Lower leg skin (tissue), 4 donors: ENCODE measurements at regions not wholly inside any gene's neighbourhood (a gene's known extent, or its start where the extent isn't known, plus 50 kb on each side); places are given as distances from the start of the nearest gene placed in this dataset.
"Not testable (repeated sequence)": the region's sequence is repeated elsewhere in the genome, so short reads cannot be mapped to it uniquely, and the experiment has no call there.

Source experiments
- DNase-seq, 2 donors: peaks; one replicate each; pipeline ENCODE4 v3.0.0-alpha.2; 2019; ENCODE audit warnings: low spot score in 2 of 2
- H3K4me3 ChIP-seq: fragments of 200-600 bp; sonication (generic); 2 replicates; pipeline ENCODE4 v1.5.1; 2017; ENCODE audit warnings: mild to moderate bottlenecking, low read depth; ENCODE audit not compliant: poor library complexity, severe bottlenecking
- CTCF ChIP-seq, 3 donors: fragments of 450-650 bp; IDR thresholded peaks; one replicate each; pipeline ENCODE4 v1.5.1; 2016; ENCODE audit warnings: antibody characterized with exemption in 3 of 3, mild to moderate bottlenecking in 3 of 3, moderate library complexity in 2 of 3
- POLR2A ChIP-seq, 2 donors: fragments of 450-650 bp; IDR thresholded peaks; one replicate each; pipeline ENCODE4 v1.6.1; 2016 to 2017; ENCODE audit warnings: antibody characterized with exemption in 2 of 2, mild to moderate bottlenecking in 1 of 2, moderate library complexity in 1 of 2
- WGBS, 2 donors: methylation state at CpG; one replicate each; pipeline ENCODE4 v1.1.5; 2018; 5-methylcytosine and 5-hydroxymethylcytosine counted together
- intact Hi-C: fragments of 100-400 bp; cut with DNase I; formaldehyde crosslinking; loops from one replicate; pipeline ENCODE4 v1.15.0; 2023; ENCODE audit warnings: low total_unique reads

DNA sequence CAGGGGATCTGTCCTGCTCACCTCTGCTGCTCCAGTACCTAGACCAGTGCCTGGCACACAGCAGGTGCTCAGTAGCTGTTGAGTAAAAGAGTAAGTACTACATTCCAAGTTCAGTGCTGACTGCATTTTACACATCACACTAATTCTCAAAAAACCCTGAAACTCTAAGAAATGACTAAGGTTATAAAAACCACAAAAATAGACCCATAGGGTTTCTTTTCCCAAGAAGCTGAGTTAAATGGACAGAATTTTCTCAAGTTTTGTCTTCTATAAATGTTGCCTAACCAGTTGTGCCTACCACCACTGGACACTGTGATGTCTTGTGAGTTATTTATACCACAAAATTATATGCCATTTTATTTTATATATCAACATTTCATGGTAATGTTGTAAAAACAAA, 78.9 kb upstream of the RXFP1 start:
- no peak overlapping the region for H3K4me3 ChIP-seq
- TF ChIP-seq CTCF (IDR thresholded peaks at IDR 0.05): no peak
- no peak for TF ChIP-seq POLR2A (IDR thresholded peaks at IDR 0.05)
- no peak for DNase-seq
- intact Hi-C loops: no loop called here

DNA sequence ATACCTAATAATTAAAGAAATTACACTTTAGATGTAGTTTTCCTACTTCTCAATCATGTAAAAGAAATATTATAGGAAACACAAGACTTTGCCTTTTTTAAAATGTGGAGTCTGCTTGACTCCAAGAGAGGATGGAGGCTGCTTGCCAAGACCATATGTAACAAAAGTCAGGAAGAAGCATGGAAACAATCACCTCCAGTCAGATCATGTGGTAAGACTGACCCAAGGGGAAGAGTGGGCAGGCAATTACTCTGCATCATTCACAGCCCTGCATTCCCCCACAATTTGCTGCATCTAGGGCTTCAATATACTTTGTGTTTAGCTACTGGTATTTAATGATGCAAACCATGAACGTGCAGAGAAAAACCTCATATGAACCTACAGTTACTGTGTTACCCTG, 78.0 kb upstream of the RXFP1 start:
- DNase-seq: no peak
- 60 to 63% methylated on average over 1 of the region's 1 CpG for WGBS, 2 donors
- no peak overlapping the region for H3K4me3 ChIP-seq
- intact Hi-C loops: no loop called here
- TF ChIP-seq CTCF (IDR thresholded peaks at IDR 0.05): no peak
- TF ChIP-seq POLR2A (IDR thresholded peaks at IDR 0.05): no peak

DNA sequence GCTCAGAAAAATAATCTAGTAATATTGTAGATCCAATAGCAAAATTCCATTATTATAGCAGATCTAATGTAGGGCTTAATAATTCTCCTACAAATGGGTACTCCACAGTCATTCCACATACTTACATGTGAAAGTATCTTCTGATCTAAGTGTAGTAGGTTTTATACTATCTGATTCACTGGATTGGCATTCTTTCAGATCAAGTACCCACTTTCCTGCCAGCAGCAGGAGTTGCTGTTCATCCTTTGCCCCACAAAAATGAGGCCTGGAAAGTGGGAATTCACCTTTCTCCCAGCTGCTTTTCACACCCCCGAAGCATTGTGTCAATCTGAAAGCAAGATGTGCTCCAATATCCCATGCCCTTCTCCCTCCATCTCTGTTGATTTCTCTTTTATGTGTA, 77.1 kb upstream of the RXFP1 start:
- WGBS, 2 donors: 75 to 78% methylated on average over 1 of the region's 1 CpG
- no peak overlapping the region for H3K4me3 ChIP-seq
- DNase-seq: no peak
- intact Hi-C loops: no loop called here
- TF ChIP-seq CTCF (IDR thresholded peaks at IDR 0.05) (no peak), POLR2A (IDR thresholded peaks at IDR 0.05) (no peak)

DNA sequence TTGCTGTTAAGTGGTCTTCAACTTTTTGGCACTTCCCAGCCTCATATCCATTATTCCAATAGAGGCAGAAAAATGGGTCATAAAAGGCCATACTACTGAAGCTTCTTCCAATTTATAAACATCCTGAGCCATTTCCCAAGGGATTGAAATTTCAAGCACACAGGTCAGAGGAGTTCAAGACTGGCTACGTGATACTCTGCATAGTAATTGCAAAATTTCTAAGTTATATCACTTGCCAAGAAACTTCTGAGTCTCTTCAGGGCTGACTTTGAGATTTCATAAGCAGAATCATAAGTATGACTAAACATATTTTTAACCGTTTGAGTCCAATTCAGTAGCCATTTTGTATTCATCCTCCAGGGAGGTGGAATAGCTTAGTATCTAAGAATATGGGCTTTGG, 75.6 kb upstream of the RXFP1 start:
- no peak for DNase-seq
- intact Hi-C loops: no loop called here
- WGBS, 2 donors: 40 to 41% methylated on average over 2 of the region's 2 CpGs
- H3K4me3 ChIP-seq: no peak overlapping the region
- TF ChIP-seq CTCF (IDR thresholded peaks at IDR 0.05) (no peak), POLR2A (IDR thresholded peaks at IDR 0.05) (no peak)

DNA sequence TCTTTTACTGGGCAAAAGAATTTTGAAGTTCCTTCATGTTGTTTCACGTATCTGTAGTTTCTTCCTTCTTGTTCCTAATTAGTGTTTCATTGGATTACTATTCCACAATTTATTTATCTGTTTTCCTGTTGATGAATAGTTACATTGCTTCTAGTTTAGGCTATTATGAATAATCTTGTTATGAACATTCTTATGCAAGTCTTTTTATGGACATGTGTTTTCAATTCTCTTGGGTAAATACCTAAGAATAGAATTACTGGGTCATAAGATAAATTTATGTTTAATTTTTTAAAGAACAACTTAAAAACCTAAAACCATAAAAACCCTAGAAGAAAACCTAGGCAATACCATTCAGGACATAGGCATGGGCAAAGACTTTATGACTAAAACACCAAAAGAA, 70.9 kb upstream of the RXFP1 start:
- intact Hi-C loops: no loop called here
- WGBS, 2 donors: 24 to 43% methylated on average over 1 of the region's 1 CpG
- TF ChIP-seq POLR2A (IDR thresholded peaks at IDR 0.05): no peak
- no peak for TF ChIP-seq CTCF (IDR thresholded peaks at IDR 0.05)
- no peak for DNase-seq
- H3K4me3 ChIP-seq: no peak overlapping the region

- H3K4me3 ChIP-seq, intact Hi-C loops, DNase-seq: not testable (repeated sequence)
- WGBS, 2 donors: 90 to 95% methylated on average over 1 of the region's 1 CpG
Measured at GRCh38 chr4:158452116-158452515, 69.6 kb upstream of the RXFP1 start.
